HepG2 (cell line): ENCODE measurements at regions not wholly inside any gene's neighbourhood (a gene's known extent, or its start where the extent isn't known, plus 50 kb on each side); places are given as distances from the start of the nearest gene placed in this dataset.

Experiments
- ATAC-seq: fragments of 200-7000 bp; cut with Tn5 transposase; 3 replicates; pipeline ENCODE4 v1.9.1; 2020; ENCODE audit warnings: mild to moderate bottlenecking, moderate library complexity
- BruUV-seq: library from RNA; stranded (reverse); fragments of 400-500 nt; replicated peaks from 2 replicates; lab custom pipeline; 2021; lab: Mats Ljungman, UMichigan
- CTCF ChIA-PET: fragments of 300-600 bp; formaldehyde crosslinking; extraction: SDS; loops from one replicate; lab custom pipeline; 2021; ENCODE audit warnings: low total read pairs, inconsistent platforms, low intra/inter-chr PET ratio; lab: Yijun Ruan, JAX
- POLR2A ChIA-PET: fragments of 350-600 bp; sonication (Branson Sonifier 250); formaldehyde crosslinking; loops from one replicate; lab custom pipeline; 2020; ENCODE audit warnings: antibody characterized with exemption, inconsistent platforms; lab: Yijun Ruan, JAX
- DNase-seq: peaks from one replicate; pipeline ENCODE4 v3.0.0-alpha.2; 2015; ENCODE audit warnings: low spot score
- FAIRE-seq: peaks from 3 replicates; lab custom pipeline; 2011; peaks lifted over from hg19 to GRCh38; lab: Jason Lieb, UNC
- H2AFZ ChIP-seq: one replicate; pipeline ENCODE4 v1.6.1; 2011; ENCODE audit warnings: low read length, inconsistent platforms
- H3K27ac ChIP-seq: fragments of 300-600 bp; 3 replicates; pipeline ENCODE4 v1.8.0; 2011; ENCODE audit warnings: mixed run types, mild to moderate bottlenecking, mixed read lengths, low read length, inconsistent platforms; ENCODE audit not compliant: insufficient read depth; ENCODE audit errors: extremely low read length
- H3K27me3 ChIP-seq, 2 experiments: fragments of 200-600 bp in 1 of 2; 2 replicates in 1 of 2; 3 replicates in 1 of 2; pipeline versions ENCODE4 v1.6.0 to v1.8.0; 2011; ENCODE audit warnings: low read length in 2 of 2, mild to moderate bottlenecking in 2 of 2, moderate library complexity in 2 of 2, inconsistent platforms in 1 of 2; ENCODE audit not compliant: insufficient read depth in 2 of 2, control insufficient read depth in 1 of 2
- H3K36me3 ChIP-seq, 2 experiments: fragments of 200-600 bp in 1 of 2; replicated peaks in 1 of 2; 2 replicates in 1 of 2; 3 replicates in 1 of 2; pipeline versions ENCODE4 v1.5.1 to v1.8.0; 2011; ENCODE audit warnings: low read length in 2 of 2, inconsistent platforms in 1 of 2; ENCODE audit not compliant: insufficient read depth in 2 of 2, control insufficient read depth in 1 of 2
- H3K4me1 ChIP-seq: 2 replicates; pipeline ENCODE4 v1.5.1; 2012; ENCODE audit warnings: low read length, inconsistent platforms; ENCODE audit not compliant: insufficient read depth
- H3K4me2 ChIP-seq: 2 replicates; pipeline ENCODE4 v1.6.0; 2011; ENCODE audit warnings: low read depth, low read length, inconsistent platforms
- H3K4me3 ChIP-seq, 3 experiments: fragments of 200-600 bp in 1 of 3; sonication (generic), shearing (Covaris generic) in 1 of 3; replicated peaks in 1 of 3; 2 replicates each; pipeline ENCODE4 v1.5.1; 2011 to 2016; ENCODE audit warnings: low read length in 3 of 3, inconsistent platforms in 2 of 3, low read depth in 2 of 3, mild to moderate bottlenecking in 2 of 3, control low read depth in 1 of 3, mixed read lengths in 1 of 3; ENCODE audit not compliant: insufficient read depth in 1 of 3
- H3K79me2 ChIP-seq: one replicate; pipeline ENCODE4 v1.6.1; 2011; ENCODE audit warnings: low read length, inconsistent platforms; ENCODE audit not compliant: insufficient read depth
- H3K9ac ChIP-seq: 2 replicates; pipeline ENCODE4 v1.6.0; 2011; ENCODE audit warnings: mild to moderate bottlenecking, low read depth, low read length, inconsistent platforms; ENCODE audit not compliant: insufficient read depth
- H3K9me3 ChIP-seq: 2 replicates; pipeline ENCODE4 v1.5.1; 2012; ENCODE audit warnings: mild to moderate bottlenecking, low read length
- H4K20me1 ChIP-seq: 2 replicates; pipeline ENCODE4 v1.6.0; 2011; ENCODE audit warnings: inconsistent platforms, mild to moderate bottlenecking, low read length, moderate library complexity; ENCODE audit not compliant: insufficient read depth
- MAZ ChIP-seq, 2 experiments: sonication (generic) in 1 of 2; formaldehyde crosslinking in 1 of 2; IDR thresholded peaks; 2 replicates each; pipeline versions ENCODE4 v1.5.0 to v1.6.1; 2012 to 2020; ENCODE audit warnings: low read depth in 2 of 2, mild to moderate bottlenecking in 2 of 2, borderline replicate concordance in 1 of 2, improper control_type of control experiment in 1 of 2, low read length in 1 of 2, missing genetic modification reagents in 1 of 2, moderate library complexity in 1 of 2
- NFIB ChIP-seq: sonication (generic); formaldehyde crosslinking; IDR thresholded peaks from 2 replicates; pipeline ENCODE4 v1.9.0; 2021; ENCODE audit warnings: missing genetic modification reagents, mild to moderate bottlenecking, borderline replicate concordance
- NFRKB ChIP-seq: fragments of 450-650 bp; IDR thresholded peaks from 2 replicates; pipeline ENCODE4 v1.6.1; 2017
- SP2 ChIP-seq: sonication (generic); formaldehyde crosslinking; IDR thresholded peaks from 2 replicates; pipeline ENCODE4 v1.5.1; 2020; ENCODE audit warnings: mild to moderate bottlenecking, missing genetic modification reagents
- TAF15 ChIP-seq: fragments of 200-400 bp; formaldehyde crosslinking; IDR thresholded peaks from one replicate; pipeline ENCODE4 v1.6.1; 2018; ENCODE audit warnings: mild to moderate bottlenecking, low read depth, low read length; ENCODE audit not compliant: poor library complexity, severe bottlenecking
- ZFP1 ChIP-seq: IDR thresholded peaks from 2 replicates; pipeline ENCODE4 v1.6.1; 2016
- ZNF746 ChIP-seq: sonication (generic); formaldehyde crosslinking; IDR thresholded peaks from 2 replicates; pipeline ENCODE4 v1.8.0; 2022; ENCODE audit warnings: mild to moderate bottlenecking, missing genetic modification reagents
- WGBS: methylation state at CpG from one replicate; pipeline ENCODE4 v1.1.6; 2017; ENCODE audit warnings: low lambda C conversion rate; 5-methylcytosine and 5-hydroxymethylcytosine counted together
- in situ Hi-C: cut with HindIII; loops from 2 replicates; pipeline ENCODE4 v1.10.0; 2017; ENCODE audit warnings: low pct_unique_long_range_greater_than_20kb; ENCODE audit not compliant: extremely low pct_ligation_motif_present
- intact Hi-C: fragments of 100-400 bp; cut with micrococcal nuclease; formaldehyde crosslinking; loops from one replicate; pipeline ENCODE4 v1.10.0; 2022; ENCODE audit not compliant: unreplicated experiment
- TF ChIP-seq, protein P1 (sequence below): sonication (generic); formaldehyde crosslinking; IDR thresholded peaks from 2 replicates; pipeline ENCODE4 v1.4.0; 2020; ENCODE audit warnings: missing genetic modification reagents
- TF ChIP-seq, protein P2 (sequence below): fragments of 450-650 bp; IDR thresholded peaks from 2 replicates; pipeline ENCODE4 v1.6.1; 2016
- TF ChIP-seq, protein P3 (sequence below): sonication (generic); IDR thresholded peaks from 2 replicates; pipeline ENCODE4 v1.6.1; 2016; ENCODE audit warnings: low read depth, borderline replicate concordance
- TF ChIP-seq, protein P4 (sequence below): sonication (generic); formaldehyde crosslinking; conservative IDR thresholded peaks from 2 replicates; pipeline ENCODE4 v1.8.0; 2022; ENCODE audit warnings: missing genetic modification reagents

DNA sequence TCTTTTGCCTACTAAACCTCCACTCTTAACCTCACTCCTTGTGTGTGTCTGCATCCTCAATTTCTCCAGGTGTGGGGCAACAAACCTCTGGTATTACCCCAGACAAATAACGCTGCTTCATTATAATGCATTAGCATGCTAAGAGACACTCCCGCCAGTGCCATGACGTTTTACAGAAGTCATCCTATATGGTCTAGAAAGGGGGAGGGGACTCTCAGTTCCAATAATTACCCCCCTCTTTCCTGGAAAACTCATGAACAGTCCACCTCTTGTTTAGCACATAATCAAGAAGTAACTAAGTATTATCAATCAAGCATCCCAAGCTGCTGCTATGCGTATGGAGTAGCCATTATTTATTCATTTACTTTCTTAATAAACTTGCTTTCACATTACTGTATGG, 364.5 kb downstream of the TYW1 start (continued):
- TF ChIP-seq MAZ (IDR thresholded peaks at IDR 0.05; ENCODE audit: borderline replicate concordance, low read depth, low read length) (no peak), MAZ (CRISPR knock-in tag; IDR thresholded peaks at IDR 0.05; ENCODE audit: low read depth) (no peak), SP2 (CRISPR knock-in tag) (no peak), TAF15 (no peak), NFIB (CRISPR knock-in tag) (no peak), NFRKB (no peak)
- TF ChIP-seq, protein P1, sequence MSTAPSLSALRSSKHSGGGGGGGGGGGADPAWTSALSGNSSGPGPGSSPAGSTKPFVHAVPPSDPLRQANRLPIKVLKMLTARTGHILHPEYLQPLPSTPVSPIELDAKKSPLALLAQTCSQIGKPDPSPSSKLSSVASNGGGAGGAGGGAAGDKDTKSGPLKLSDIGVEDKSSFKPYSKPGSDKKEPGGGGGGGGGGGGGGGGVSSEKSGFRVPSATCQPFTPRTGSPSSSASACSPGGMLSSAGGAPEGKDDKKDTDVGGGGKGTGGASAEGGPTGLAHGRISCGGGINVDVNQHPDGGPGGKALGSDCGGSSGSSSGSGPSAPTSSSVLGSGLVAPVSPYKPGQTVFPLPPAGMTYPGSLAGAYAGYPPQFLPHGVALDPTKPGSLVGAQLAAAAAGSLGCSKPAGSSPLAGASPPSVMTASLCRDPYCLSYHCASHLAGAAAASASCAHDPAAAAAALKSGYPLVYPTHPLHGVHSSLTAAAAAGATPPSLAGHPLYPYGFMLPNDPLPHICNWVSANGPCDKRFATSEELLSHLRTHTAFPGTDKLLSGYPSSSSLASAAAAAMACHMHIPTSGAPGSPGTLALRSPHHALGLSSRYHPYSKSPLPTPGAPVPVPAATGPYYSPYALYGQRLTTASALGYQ (CRISPR knock-in tag): no peak
- TF ChIP-seq, protein P2, sequence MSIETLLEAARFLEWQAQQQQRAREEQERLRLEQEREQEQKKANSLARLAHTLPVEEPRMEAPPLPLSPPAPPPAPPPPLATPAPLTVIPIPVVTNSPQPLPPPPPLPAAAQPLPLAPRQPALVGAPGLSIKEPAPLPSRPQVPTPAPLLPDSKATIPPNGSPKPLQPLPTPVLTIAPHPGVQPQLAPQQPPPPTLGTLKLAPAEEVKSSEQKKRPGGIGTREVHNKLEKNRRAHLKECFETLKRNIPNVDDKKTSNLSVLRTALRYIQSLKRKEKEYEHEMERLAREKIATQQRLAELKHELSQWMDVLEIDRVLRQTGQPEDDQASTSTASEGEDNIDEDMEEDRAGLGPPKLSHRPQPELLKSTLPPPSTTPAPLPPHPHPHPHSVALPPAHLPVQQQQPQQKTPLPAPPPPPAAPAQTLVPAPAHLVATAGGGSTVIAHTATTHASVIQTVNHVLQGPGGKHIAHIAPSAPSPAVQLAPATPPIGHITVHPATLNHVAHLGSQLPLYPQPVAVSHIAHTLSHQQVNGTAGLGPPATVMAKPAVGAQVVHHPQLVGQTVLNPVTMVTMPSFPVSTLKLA: no peak

DNA sequence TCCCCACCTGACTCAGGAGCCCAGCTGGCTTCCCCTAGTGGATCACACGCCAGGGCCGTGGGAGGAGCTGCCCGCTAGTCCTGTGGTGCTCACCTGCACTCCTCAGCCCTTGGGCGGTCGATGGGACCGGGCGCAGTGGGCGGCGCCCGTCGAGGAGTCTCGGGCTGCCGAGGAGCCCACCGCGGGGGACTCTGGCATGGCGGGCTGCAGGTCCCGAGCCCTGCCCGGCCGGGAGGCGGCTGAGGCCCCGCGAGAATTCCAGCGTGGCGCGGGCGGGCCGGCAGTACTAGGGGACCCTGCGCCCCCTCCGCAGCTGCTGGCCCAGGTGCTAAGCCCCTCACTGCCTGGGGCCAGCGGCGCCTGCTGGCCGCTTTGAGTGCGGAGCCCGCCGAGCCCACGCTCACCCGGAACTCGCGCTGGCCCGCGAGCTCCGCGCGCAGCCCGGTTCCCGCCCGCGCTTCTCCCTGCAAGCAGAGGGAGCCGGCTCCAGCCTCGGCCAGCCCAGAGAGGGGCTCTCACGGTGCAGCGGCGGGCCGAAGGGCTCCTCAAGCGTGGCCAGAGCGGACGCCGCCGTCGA, 367.9 kb downstream of the TYW1 start:
- WGBS: 87% methylated on average over 8 of the region's 60 CpGs
- in situ Hi-C loops (no loop called here), intact Hi-C loops (no loop called here)
- no peak for FAIRE-seq
- no peak for ATAC-seq
- no peak overlapping the region for H3K4me3 ChIP-seq
- no peaks in the 10 kb centered on the region for H3K9me3 ChIP-seq
- H3K27ac ChIP-seq: no peak overlapping the region
- BruUV-seq: no TSS peak
- ChIA-PET CTCF (no interaction called here), POLR2A (no interaction called here)
- no peak for DNase-seq
- H4K20me1 ChIP-seq: no peaks in the 10 kb centered on the region
- H3K9ac ChIP-seq: no peak overlapping the region
- H3K79me2 ChIP-seq: no peaks in the 10 kb centered on the region
- no peak overlapping the region for H2AFZ ChIP-seq
- H3K27me3 ChIP-seq: no peaks in the 10 kb centered on the region
- TF ChIP-seq ZFP1 (CRISPR knock-in tag) (no peak), ZNF746 (no peak)
- TF ChIP-seq, protein P3, sequence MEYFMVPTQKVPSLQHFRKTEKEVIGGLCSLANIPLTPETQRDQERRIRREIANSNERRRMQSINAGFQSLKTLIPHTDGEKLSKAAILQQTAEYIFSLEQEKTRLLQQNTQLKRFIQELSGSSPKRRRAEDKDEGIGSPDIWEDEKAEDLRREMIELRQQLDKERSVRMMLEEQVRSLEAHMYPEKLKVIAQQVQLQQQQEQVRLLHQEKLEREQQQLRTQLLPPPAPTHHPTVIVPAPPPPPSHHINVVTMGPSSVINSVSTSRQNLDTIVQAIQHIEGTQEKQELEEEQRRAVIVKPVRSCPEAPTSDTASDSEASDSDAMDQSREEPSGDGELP: no peak
- TF ChIP-seq, protein P4, sequence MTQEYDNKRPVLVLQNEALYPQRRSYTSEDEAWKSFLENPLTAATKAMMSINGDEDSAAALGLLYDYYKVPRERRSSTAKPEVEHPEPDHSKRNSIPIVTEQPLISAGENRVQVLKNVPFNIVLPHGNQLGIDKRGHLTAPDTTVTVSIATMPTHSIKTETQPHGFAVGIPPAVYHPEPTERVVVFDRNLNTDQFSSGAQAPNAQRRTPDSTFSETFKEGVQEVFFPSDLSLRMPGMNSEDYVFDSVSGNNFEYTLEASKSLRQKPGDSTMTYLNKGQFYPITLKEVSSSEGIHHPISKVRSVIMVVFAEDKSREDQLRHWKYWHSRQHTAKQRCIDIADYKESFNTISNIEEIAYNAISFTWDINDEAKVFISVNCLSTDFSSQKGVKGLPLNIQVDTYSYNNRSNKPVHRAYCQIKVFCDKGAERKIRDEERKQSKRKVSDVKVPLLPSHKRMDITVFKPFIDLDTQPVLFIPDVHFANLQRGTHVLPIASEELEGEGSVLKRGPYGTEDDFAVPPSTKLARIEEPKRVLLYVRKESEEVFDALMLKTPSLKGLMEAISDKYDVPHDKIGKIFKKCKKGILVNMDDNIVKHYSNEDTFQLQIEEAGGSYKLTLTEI: no peak
- no peaks in the 10 kb centered on the region for H3K36me3 ChIP-seq
- H3K4me2 ChIP-seq: no peak overlapping the region
- H3K4me1 ChIP-seq: no peaks in the 10 kb centered on the region
